Breast epithelium (tissue), 4 donors: ENCODE measurements at regions not wholly inside any gene's neighbourhood (a gene's known extent, or its start where the extent isn't known, plus 50 kb on each side); places are given as distances from the start of the nearest gene placed in this dataset.

Experiments used
- DNase-seq, 2 donors: peaks; one replicate each; pipeline ENCODE4 v3.0.0-alpha.2; 2019; ENCODE audit warnings: low spot score in 2 of 2
- H3K27ac ChIP-seq, 2 donors: fragments of 200-600 bp; sonication (generic) in 1 of 2; one replicate each; pipeline ENCODE4 v1.5.1; 2016 to 2019; ENCODE audit warnings: mild to moderate bottlenecking in 1 of 2
- H3K27me3 ChIP-seq, 2 donors: fragments of 200-600 bp; sonication (generic) in 1 of 2; one replicate each; pipeline versions ENCODE4 v1.5.1 to v1.6.0; 2017 to 2019; ENCODE audit warnings: control low read depth in 1 of 2, mild to moderate bottlenecking in 1 of 2
- H3K36me3 ChIP-seq: fragments of 200-600 bp; one replicate; pipeline ENCODE4 v1.5.1; 2019
- H3K4me1 ChIP-seq, 2 donors: fragments of 200-600 bp; sonication (generic); one replicate each; pipeline ENCODE4 v1.5.1; 2016 to 2019; ENCODE audit warnings: control low read depth in 1 of 2
- H3K4me3 ChIP-seq, 3 donors: fragments of 200-600 bp; sonication (generic); 1 replicate in 2 of 3; 2 replicates in 1 of 3; pipeline ENCODE4 v1.5.1; 2016 to 2019; ENCODE audit warnings: mild to moderate bottlenecking in 3 of 3, moderate library complexity in 2 of 3
- H3K9me3 ChIP-seq, 2 donors: fragments of 200-600 bp; sonication (generic) in 1 of 2; one replicate each; pipeline ENCODE4 v1.5.1; 2016 to 2019; ENCODE audit warnings: control low read depth in 1 of 2
- CTCF ChIP-seq, 3 donors: fragments of 450-650 bp; IDR thresholded peaks; one replicate each; pipeline ENCODE4 v1.5.1; 2016 to 2017; ENCODE audit warnings: antibody characterized with exemption in 3 of 3, mild to moderate bottlenecking in 3 of 3, moderate library complexity in 3 of 3
- POLR2A ChIP-seq: fragments of 450-650 bp; IDR thresholded peaks from one replicate; pipeline ENCODE4 v1.6.1; 2016; ENCODE audit warnings: antibody characterized with exemption, mild to moderate bottlenecking, moderate library complexity
- POLR2AphosphoS5 ChIP-seq, 3 donors: sonication (generic); formaldehyde crosslinking; IDR thresholded peaks; one replicate each; pipeline ENCODE4 v1.6.1; 2017; ENCODE audit warnings: antibody characterized with exemption in 3 of 3
- intact Hi-C: fragments of 100-400 bp; cut with DNase I; formaldehyde crosslinking; loops from one replicate; pipeline ENCODE4 v1.15.1; 2023; ENCODE audit warnings: low total_unique reads

GRCh38 chr3:25940935-25941334 is 151.0 kb downstream of the OXSM start:
- Histone ChIP-seq H3K4me1 (no peaks in the 10 kb centered on the region), H3K4me3 (no peak overlapping the region), H3K27ac (no peak overlapping the region), H3K27me3 (no peaks in the 10 kb centered on the region), H3K9me3 (no peaks in the 10 kb centered on the region), H3K36me3 (no peaks in the 10 kb centered on the region)
- intact Hi-C loops = no loop called here
- no peak for DNase-seq
- TF ChIP-seq POLR2A (no peak), POLR2AphosphoS5 (IDR thresholded peaks at IDR 0.05) (no peak), CTCF (IDR thresholded peaks at IDR 0.05) (no peak)

- Histone ChIP-seq H3K4me3 (no peak overlapping the region), H3K36me3 (no peaks in the 10 kb centered on the region), H3K27me3 (no peaks in the 10 kb centered on the region), H3K27ac (no peak overlapping the region), H3K9me3 (no peaks in the 10 kb centered on the region), H3K4me1 (no peaks in the 10 kb centered on the region)
- intact Hi-C loops = no loop called here
- no peak for TF ChIP-seq POLR2A
- TF ChIP-seq POLR2AphosphoS5 (IDR thresholded peaks at IDR 0.05) = no peak
- TF ChIP-seq CTCF (IDR thresholded peaks at IDR 0.05) = no peak
- DNase-seq = no peak
These were observed 154.4 kb downstream of the OXSM start for GRCh38 chr3:25944329-25944728.

- intact Hi-C loops = no loop called here
- H3K4me3 ChIP-seq = no peak overlapping the region
- no peaks in the 10 kb centered on the region for H3K36me3 ChIP-seq
- no peak for TF ChIP-seq POLR2A
- TF ChIP-seq CTCF (IDR thresholded peaks at IDR 0.05) = no peak
- no peak for TF ChIP-seq POLR2AphosphoS5 (IDR thresholded peaks at IDR 0.05)
- no peak for DNase-seq
- no peaks in the 10 kb centered on the region for H3K4me1 ChIP-seq
- no peaks in the 10 kb centered on the region for H3K27me3 ChIP-seq
- H3K27ac ChIP-seq = no peak overlapping the region
- no peaks in the 10 kb centered on the region for H3K9me3 ChIP-seq
These were observed 155.5 kb downstream of the OXSM start for GRCh38 chr3:25945366-25945765.

- no peak for TF ChIP-seq POLR2AphosphoS5 (IDR thresholded peaks at IDR 0.05)
- no peak for TF ChIP-seq POLR2A
- TF ChIP-seq CTCF (IDR thresholded peaks at IDR 0.05) = no peak
- H3K27ac ChIP-seq = no peak overlapping the region
- no peak overlapping the region for H3K4me3 ChIP-seq
- H3K9me3 ChIP-seq = no peaks in the 10 kb centered on the region
- intact Hi-C loops = no loop called here
- no peaks in the 10 kb centered on the region for H3K36me3 ChIP-seq
- no peaks in the 10 kb centered on the region for H3K27me3 ChIP-seq
- DNase-seq = no peak
- no peaks in the 10 kb centered on the region for H3K4me1 ChIP-seq
These were observed 155.9 kb downstream of the OXSM start for GRCh38 chr3:25945836-25946235.

GRCh38 chr3:25952133-25952532 is 162.2 kb downstream of the OXSM start:
- no peaks in the 10 kb centered on the region for H3K9me3 ChIP-seq
- H3K36me3 ChIP-seq = no peaks in the 10 kb centered on the region
- intact Hi-C loops = no loop called here
- no peaks in the 10 kb centered on the region for H3K27me3 ChIP-seq
- H3K4me3 ChIP-seq = no peak overlapping the region
- H3K4me1 ChIP-seq = no peaks in the 10 kb centered on the region
- no peak overlapping the region for H3K27ac ChIP-seq
- TF ChIP-seq POLR2A = no peak
- TF ChIP-seq CTCF (IDR thresholded peaks at IDR 0.05) = no peak
- TF ChIP-seq POLR2AphosphoS5 (IDR thresholded peaks at IDR 0.05) = no peak
- no peak for DNase-seq
